ENCODE measurements at regions not wholly inside any gene's neighbourhood (a gene's known extent, or its start where the extent isn't known, plus 50 kb on each side); places are given as distances from the start of the nearest gene placed in this dataset.
"Not testable (repeated sequence)": the region's sequence is repeated elsewhere in the genome, so short reads cannot be mapped to it uniquely, and the experiment has no call there.

DNA sequence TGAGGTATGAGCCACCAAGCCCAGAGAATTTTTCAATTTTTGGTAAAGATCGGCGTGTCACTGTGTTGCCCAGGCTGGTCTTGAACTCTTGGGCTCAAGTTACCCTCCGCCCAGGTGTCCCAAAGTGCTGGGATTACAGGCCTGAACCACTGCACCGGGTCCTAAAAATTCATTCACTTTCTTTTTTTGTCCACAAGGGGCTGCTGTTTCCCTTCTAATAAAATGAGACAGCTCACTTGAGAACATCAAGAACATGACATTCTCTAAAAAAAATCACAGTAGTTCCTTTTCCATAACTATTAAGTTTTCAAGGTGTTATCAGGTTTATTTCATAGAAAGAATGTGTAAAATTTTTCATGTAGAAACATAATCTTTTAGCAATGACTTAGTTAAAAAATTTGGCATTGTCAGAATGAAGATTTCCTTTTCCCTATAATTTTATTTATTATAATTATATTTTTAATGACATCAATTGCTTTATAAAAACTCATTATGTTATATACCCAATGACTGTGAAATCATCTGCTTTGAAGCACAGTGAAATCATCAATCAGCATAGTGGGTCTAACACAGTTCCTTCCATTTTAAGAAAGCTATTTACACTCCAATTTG lies 1723.8 kb upstream of the DEFB115 start:
- TF ChIP-seq, protein P1, sequence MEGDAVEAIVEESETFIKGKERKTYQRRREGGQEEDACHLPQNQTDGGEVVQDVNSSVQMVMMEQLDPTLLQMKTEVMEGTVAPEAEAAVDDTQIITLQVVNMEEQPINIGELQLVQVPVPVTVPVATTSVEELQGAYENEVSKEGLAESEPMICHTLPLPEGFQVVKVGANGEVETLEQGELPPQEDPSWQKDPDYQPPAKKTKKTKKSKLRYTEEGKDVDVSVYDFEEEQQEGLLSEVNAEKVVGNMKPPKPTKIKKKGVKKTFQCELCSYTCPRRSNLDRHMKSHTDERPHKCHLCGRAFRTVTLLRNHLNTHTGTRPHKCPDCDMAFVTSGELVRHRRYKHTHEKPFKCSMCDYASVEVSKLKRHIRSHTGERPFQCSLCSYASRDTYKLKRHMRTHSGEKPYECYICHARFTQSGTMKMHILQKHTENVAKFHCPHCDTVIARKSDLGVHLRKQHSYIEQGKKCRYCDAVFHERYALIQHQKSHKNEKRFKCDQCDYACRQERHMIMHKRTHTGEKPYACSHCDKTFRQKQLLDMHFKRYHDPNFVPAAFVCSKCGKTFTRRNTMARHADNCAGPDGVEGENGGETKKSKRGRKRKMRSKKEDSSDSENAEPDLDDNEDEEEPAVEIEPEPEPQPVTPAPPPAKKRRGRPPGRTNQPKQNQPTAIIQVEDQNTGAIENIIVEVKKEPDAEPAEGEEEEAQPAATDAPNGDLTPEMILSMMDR (conservative IDR thresholded peaks at IDR 0.05; ENCODE audit: low read depth, low read length): peak; percentile 41; the same call in 1 of the 2 replicates
- not testable (repeated sequence) for TF ChIP-seq EZH2 (IDR thresholded peaks at IDR 0.05; ENCODE audit: low read length, unreplicated experiment); EZH2phosphoT487 (IDR thresholded peaks at IDR 0.05; ENCODE audit: borderline replicate concordance, low read length)
